ENCODE measurements at regions not wholly inside any gene's neighbourhood (a gene's known extent, or its start where the extent isn't known, plus 50 kb on each side); places are given as distances from the start of the nearest gene placed in this dataset.

DNA sequence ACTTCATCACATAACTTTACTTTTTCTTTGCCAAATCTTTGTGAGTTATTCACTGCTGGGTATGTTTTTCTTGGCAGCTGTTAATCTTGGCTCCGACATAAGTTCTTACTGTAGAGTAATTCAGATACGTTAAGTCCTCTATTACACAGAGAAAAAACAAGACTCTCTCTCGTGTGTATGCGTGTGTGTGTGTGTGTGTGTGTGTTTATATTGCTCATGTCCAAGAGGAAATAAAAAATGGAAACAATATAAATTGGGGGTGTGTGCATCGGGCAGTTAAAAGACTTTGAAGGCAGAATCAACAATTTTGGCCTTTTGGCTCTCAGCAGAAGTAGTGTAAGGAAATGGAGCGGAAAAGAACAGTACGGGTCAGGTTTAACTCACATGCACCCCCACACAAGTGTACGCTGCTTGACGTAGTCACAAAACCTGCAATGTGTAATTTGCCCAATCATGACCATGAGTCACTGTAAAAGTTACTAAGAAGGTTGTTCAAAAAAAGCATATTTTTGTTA is 67.2 kb upstream of the IFNE start:
- TF ChIP-seq POLR2A (IDR thresholded peaks at IDR 0.05), result no peak
- 7 to 8% methylated on average over 9 of the region's 9 CpGs for WGBS, 2 donors
- H3K4me3 ChIP-seq (replicated peaks in 1 of 3), result no peak overlapping the region
- peak; percentile 45 to 51 for DNase-seq
- no peaks in the 10 kb centered on the region for H3K36me3 ChIP-seq
- peak overlapping the region in 1 of 3 donors; percentile 26 for H3K27ac ChIP-seq
- no peaks in the 10 kb centered on the region for H3K9me3 ChIP-seq
- H3K27me3 ChIP-seq, result no peaks in the 10 kb centered on the region
- peaks cover 25 to 30% of the 10 kb centered on the region in 2 donors for H3K4me1 ChIP-seq
- intact Hi-C loops (cut with DNase I), result no loop called here

GRCh38 chr9:21549890-21550289 is 67.8 kb upstream of the IFNE start:
- no peak overlapping the region for H3K4me3 ChIP-seq (replicated peaks in 1 of 3)
- intact Hi-C loops (cut with DNase I), result no loop called here
- TF ChIP-seq, protein P1, sequence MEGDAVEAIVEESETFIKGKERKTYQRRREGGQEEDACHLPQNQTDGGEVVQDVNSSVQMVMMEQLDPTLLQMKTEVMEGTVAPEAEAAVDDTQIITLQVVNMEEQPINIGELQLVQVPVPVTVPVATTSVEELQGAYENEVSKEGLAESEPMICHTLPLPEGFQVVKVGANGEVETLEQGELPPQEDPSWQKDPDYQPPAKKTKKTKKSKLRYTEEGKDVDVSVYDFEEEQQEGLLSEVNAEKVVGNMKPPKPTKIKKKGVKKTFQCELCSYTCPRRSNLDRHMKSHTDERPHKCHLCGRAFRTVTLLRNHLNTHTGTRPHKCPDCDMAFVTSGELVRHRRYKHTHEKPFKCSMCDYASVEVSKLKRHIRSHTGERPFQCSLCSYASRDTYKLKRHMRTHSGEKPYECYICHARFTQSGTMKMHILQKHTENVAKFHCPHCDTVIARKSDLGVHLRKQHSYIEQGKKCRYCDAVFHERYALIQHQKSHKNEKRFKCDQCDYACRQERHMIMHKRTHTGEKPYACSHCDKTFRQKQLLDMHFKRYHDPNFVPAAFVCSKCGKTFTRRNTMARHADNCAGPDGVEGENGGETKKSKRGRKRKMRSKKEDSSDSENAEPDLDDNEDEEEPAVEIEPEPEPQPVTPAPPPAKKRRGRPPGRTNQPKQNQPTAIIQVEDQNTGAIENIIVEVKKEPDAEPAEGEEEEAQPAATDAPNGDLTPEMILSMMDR (IDR thresholded peaks at IDR 0.05), result no peak
- TF ChIP-seq POLR2A (IDR thresholded peaks at IDR 0.05), result no peak
- 90 to 93% methylated on average over 4 of the region's 4 CpGs for WGBS, 2 donors
- H3K27ac ChIP-seq, result peak overlapping the region in 1 of 3 donors; percentile 26
- no peaks in the 10 kb centered on the region for H3K9me3 ChIP-seq
- no peak for DNase-seq
- H3K27me3 ChIP-seq, result no peaks in the 10 kb centered on the region
- H3K4me1 ChIP-seq, result peaks cover 25 to 30% of the 10 kb centered on the region in 2 donors
- H3K36me3 ChIP-seq, result no peaks in the 10 kb centered on the region

DNA sequence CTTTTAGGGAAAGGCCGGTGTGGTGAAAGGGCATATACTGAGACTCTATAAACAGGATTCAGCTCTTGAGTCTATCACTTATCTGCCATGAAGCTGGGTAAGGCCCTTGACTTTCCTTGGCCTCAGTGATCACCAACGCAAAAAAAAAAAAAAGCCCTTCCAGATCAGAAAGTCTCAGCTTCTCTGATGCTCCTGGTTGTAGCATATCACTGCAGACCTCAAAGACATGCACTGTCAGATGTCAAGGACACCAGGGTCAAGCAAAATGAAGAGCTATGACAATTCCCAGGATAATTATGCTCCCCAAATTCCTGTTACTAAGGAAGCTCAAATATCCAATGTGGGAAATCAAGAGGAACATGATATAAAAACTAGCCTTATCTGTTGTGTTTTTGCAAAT is 68.3 kb upstream of the IFNE start:
- DNase-seq, result no peak
- no peaks in the 10 kb centered on the region for H3K36me3 ChIP-seq
- no peaks in the 10 kb centered on the region for H3K9me3 ChIP-seq
- no peak overlapping the region for H3K4me3 ChIP-seq (replicated peaks in 1 of 3)
- no peaks in the 10 kb centered on the region for H3K27me3 ChIP-seq
- intact Hi-C loops (cut with DNase I), result no loop called here
- 56 to 78% methylated on average over 2 of the region's 2 CpGs for WGBS, 2 donors
- peaks cover 25 to 30% of the 10 kb centered on the region in 2 donors for H3K4me1 ChIP-seq
- TF ChIP-seq, protein P1 (IDR thresholded peaks at IDR 0.05), result no peak
- TF ChIP-seq POLR2A (IDR thresholded peaks at IDR 0.05), result no peak
- H3K27ac ChIP-seq, result no peak overlapping the region

- peaks cover 21 to 28% of the 10 kb centered on the region in 2 donors for H3K4me1 ChIP-seq
- no peaks in the 10 kb centered on the region for H3K36me3 ChIP-seq
- no peak overlapping the region for H3K27ac ChIP-seq
- 69 to 91% methylated on average over 2 of the region's 2 CpGs for WGBS, 2 donors
- TF ChIP-seq, protein P1 (IDR thresholded peaks at IDR 0.05), result no peak
- TF ChIP-seq POLR2A (IDR thresholded peaks at IDR 0.05), result no peak
- no peak for DNase-seq
- intact Hi-C loops (cut with DNase I), result no loop called here
- H3K27me3 ChIP-seq, result no peaks in the 10 kb centered on the region
- no peaks in the 10 kb centered on the region for H3K9me3 ChIP-seq
- no peak overlapping the region for H3K4me3 ChIP-seq (replicated peaks in 1 of 3)
These were observed 69.3 kb upstream of the IFNE start for GRCh38 chr9:21551401-21551800.

DNA sequence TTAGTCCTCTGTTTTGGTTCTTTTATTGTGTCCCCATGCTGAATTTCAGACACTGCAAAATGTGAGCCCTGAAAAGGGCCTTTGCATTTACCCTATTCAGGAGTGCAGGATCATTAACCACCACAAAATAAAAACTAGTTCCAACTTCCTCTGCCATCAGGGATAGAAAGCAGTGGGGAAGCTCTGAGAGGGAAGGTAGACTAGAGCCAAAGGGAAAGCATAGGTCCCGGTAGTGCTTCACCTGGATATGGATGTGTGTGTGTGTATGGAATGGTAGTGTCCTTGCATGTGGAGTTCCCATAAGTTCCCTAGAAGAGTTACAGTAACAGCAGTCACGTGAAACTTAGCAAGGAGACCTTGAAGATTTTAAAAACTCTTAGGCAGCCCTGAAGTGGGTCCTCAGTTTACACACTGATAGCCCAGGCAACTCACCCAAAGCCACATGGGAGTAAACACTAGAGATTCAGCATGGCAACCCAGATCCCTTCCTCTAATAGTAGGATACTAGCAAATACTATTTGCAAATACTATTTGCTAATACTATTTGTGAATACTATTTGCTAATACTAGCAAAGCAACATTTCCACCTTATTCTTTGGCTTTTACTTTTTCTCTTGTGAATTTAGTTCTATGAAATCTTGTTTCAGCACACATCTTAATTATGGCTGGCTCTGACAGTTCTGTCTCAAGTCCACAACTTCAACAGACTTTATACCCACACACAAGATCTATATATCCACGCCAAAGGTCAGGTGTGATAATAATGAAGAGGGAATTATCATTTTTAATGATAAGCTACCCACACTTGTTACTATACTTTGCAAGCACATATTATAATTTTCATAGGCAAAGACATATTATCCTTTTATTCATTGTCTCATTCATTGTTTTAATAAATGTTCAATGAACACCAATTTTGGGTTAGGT is 70.4 kb upstream of the IFNE start:
- no peak for DNase-seq
- H3K27me3 ChIP-seq, result no peaks in the 10 kb centered on the region
- intact Hi-C loops (cut with DNase I), result no loop called here
- 93 to 94% methylated on average over 3 of the region's 3 CpGs for WGBS, 2 donors
- H3K4me3 ChIP-seq (replicated peaks in 1 of 3), result no peak overlapping the region
- no peaks in the 10 kb centered on the region for H3K9me3 ChIP-seq
- H3K36me3 ChIP-seq, result no peaks in the 10 kb centered on the region
- no peak for TF ChIP-seq POLR2A (IDR thresholded peaks at IDR 0.05)
- TF ChIP-seq, protein P1 (IDR thresholded peaks at IDR 0.05), result no peak
- peaks cover 16 to 18% of the 10 kb centered on the region in 2 donors for H3K4me1 ChIP-seq
- no peak overlapping the region for H3K27ac ChIP-seq
